NCI-H146 treated with DMSO at 0.1 percent for 48 hours (cell line): ENCODE measurements at regions not wholly inside any gene's neighbourhood (a gene's known extent, or its start where the extent isn't known, plus 50 kb on each side); places are given as distances from the start of the nearest gene placed in this dataset.

Experiments
- DNase-seq: peaks from one replicate; lab custom pipeline; 2025; ENCODE audit not compliant: unreplicated experiment; lab: John Stamatoyannopoulos, UW

DNA sequence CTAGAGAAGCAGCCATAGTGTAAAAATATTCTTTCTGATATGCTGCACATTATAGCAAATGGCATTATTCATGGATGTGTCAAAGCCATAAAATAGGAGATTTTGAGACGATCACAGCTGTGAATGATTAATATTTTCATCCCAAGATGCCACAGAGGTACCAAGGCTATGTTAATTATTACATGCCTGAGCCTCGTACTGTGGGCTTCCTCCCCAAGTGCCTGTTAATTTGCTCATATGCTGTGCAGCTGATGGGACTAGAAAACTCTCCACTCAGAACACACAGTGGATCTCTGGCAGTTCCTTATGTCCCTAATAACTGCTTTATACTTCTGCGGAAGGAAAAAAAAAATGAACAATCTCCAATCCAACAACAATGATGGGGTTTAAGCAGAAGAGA lies 184.9 kb upstream of the TSHZ2 start:
- no peak for DNase-seq

DNA sequence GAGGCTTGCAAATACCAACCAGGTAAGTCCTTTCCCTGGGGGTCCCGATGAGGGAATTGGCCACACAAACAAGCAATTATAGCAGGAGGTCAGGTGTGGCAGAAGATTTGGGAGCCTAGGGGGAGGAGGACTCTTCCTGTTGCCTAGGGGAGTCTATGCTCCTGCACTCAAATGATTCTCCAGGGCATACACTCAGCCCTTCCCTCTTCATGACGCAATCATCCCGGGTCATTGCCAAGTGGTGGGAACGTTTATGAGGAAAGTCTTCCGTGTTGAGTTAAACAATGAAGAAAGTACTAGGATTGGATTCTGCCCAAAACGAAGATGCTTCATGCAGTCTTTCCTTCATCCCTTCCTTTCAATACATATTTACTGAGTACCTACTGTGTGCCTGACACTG lies 186.5 kb upstream of the TSHZ2 start:
- DNase-seq, result no peak

DNA sequence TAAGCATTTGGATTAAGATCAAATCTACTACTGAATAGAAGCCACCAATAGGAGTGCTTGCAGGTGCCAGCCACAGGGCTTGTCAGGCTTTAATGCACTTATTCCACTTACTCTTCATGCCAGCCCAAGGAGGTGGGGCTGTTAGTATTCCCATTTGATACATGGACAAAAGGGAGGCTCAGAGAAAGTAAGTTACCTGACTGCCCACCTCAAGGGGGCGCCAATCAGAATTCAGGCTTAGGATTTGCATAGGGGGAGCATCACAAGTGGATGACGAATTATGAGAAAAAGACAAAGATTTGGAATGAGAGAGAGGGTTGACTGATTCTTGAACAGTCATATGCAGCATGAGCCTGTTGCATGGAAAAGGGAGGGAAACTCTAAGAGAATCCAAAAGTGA lies 188.4 kb upstream of the TSHZ2 start:
- DNase-seq, result no peak

DNA sequence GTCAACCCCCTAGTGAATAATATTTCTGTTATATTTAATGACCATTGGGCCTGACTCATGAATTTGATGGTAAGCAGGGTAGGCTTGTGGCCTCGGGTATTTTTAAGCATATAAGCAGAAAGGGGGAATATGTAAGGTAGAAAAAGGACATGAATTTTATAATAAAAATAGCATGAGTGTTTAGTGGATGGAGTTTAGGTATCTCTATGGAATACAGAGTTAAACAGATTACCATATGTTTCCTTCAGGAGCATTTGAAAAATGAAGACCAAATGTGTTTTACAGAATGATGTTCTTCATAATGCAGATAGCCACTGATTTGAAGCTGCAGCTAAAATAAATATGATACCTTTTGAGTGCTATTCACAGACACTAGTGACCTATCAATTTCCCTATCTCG lies 191.7 kb upstream of the TSHZ2 start:
- no peak for DNase-seq

DNA sequence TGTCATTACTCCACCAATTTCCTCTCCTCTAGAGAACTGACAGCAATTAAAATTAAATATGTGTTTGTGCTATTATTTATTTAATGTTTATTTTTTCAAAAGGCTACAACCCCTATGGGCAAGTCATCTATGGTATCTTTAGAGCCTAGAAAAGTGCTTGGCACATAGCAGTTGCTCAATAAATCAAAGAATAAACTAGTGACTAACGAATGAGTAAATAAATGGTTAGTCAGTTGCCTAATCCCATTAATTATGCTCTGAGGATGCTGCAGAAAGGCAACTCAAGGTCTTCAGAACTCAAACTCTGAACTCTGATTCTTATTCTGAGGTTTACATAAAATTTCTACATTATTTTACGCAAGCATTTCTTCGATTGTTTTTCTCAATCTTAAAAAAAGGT lies 193.0 kb upstream of the TSHZ2 start:
- DNase-seq, result no peak

GRCh38 chr20:52777171-52777570 lies 195.0 kb upstream of the TSHZ2 start:
- DNase-seq, result no peak

GRCh38 chr20:52775786-52776185 lies 196.4 kb upstream of the TSHZ2 start:
- no peak for DNase-seq

GRCh38 chr20:52768694-52769093 lies 203.5 kb upstream of the TSHZ2 start:
- DNase-seq, result no peak

- no peak for DNase-seq
Measured at GRCh38 chr20:52766645-52767435, 205.3 kb upstream of the TSHZ2 start.

DNA sequence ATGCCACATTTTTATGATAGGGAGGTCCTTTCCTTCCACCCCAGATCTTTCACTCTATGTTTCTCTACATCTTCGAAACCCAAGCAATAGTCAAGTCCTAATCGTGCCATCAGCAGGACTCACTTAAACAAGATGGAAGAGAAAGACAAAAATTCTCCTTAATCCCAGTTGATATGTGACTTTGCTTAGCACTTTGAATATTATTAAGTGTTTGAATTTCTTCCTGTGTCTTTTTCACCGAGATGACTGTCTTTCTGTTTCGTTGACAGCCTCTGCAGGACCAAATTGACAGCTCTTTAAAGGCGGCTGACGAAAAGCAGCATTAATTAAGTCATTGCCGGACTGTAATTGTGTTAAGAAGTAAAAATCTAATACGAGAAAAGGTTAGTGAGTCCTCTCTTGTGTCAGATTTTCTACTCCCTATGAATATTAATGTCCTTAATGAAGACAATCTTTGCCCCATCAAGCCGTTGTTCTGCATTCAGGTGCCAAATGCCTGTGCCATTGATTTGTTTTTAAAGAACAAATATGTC lies 208.8 kb upstream of the TSHZ2 start:
- no peak for DNase-seq

GRCh38 chr20:52761867-52762266 lies 210.3 kb upstream of the TSHZ2 start:
- no peak for DNase-seq

- no peak for DNase-seq
Measured at GRCh38 chr20:52760791-52761190, 211.4 kb upstream of the TSHZ2 start.

- DNase-seq, result no peak
Measured at GRCh38 chr20:52757411-52757810, 214.7 kb upstream of the TSHZ2 start.

- no peak for DNase-seq
Measured at GRCh38 chr20:52755744-52756143, 216.4 kb upstream of the TSHZ2 start.

- DNase-seq, result no peak
Measured at GRCh38 chr20:52754366-52754765, 217.8 kb upstream of the TSHZ2 start.

- no peak for DNase-seq
Measured at GRCh38 chr20:52752023-52752422, 220.1 kb upstream of the TSHZ2 start.

GRCh38 chr20:52751571-52751970 lies 220.6 kb upstream of the TSHZ2 start:
- DNase-seq, result no peak

DNA sequence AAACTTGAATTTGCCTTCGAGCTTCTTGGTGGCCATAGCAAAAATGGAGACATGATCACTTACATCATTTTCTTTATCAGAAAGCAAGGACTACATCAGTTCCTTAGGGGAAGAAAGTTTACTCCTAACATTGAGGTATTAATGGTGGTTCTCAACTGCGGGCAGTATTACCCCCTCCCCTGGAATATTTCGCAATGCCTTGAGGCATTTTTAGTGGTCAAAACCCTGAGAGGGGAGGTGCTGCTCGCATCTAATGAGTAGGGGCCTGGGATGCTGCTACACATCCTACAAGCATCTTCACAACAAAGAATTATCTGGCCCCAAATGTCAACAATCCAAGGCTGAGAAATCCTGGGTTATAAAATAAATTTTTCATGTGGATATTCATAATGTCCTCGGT lies 222.2 kb upstream of the TSHZ2 start:
- no peak for DNase-seq

DNA sequence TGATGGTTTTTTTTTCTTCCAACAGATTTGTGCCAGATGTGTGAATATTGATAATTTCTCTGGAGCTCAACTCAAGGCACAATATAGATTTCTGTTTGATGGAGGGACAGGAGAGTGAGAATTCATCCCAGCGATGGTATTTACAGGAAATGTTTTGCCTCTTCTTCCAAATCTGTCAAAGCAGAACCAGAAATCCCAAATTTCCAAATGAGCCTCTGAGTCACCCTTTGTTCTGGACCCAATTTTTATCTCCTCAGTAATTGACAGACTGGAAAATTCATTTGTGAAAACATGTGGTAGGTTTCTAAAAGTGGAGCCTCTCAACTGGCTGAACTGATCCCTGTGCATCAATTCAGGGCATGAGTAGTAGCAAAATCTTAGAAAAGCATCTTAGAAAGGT lies 223.2 kb upstream of the TSHZ2 start:
- no peak for DNase-seq

GRCh38 chr20:52748285-52748932 lies 223.7 kb upstream of the TSHZ2 start:
- DNase-seq, result no peak

- DNase-seq, result no peak
Measured at GRCh38 chr20:52747845-52748284, 224.3 kb upstream of the TSHZ2 start.

GRCh38 chr20:52746770-52747169 lies 225.4 kb upstream of the TSHZ2 start:
- no peak for DNase-seq
